ENCODE measurements at regions not wholly inside any gene's neighbourhood (a gene's known extent, or its start where the extent isn't known, plus 50 kb on each side); places are given as distances from the start of the nearest gene placed in this dataset.

DNA sequence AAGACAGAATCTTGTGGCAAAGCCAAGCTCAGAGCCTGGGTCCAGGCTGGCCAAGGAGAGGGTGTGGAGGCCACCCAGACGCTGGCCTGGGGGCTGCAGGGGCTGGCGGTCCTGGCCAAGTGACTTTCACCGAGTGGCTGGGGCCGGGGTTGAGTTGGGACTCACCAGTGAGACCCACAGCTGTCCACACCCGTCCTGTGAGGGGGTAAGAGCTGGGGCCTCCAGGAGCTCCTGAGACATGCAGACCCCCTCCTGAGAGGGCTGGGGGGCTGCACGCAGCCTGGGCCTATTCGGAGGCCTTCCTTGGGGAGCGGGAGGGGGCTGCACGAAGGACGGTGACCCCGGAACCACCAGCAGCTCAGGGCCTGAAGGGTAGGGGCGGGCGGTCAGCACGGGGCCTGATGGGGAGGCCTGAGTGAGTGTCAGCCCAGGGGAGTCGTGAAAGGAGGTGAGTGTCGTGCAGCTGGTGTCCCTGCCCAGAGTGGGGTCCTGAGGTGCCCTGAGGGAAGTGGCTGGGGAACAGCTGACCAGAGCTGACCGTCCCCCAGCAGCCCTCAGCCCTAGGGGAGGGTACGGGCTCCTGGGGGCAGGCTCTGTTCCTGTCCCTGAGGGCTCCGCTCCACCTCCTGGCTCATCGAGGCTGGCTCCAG lies 100.9 kb downstream of the FOXL3 start:
- intact Hi-C loops (cut with DNase I; ENCODE audit: low total_unique reads) = no loop called here
- H3K27ac ChIP-seq = no peak overlapping the region
- TF ChIP-seq POLR2A (IDR thresholded peaks at IDR 0.05) = no peak
- TF ChIP-seq POLR2AphosphoS5 (IDR thresholded peaks at IDR 0.05) = no peak
- TF ChIP-seq, protein P1, sequence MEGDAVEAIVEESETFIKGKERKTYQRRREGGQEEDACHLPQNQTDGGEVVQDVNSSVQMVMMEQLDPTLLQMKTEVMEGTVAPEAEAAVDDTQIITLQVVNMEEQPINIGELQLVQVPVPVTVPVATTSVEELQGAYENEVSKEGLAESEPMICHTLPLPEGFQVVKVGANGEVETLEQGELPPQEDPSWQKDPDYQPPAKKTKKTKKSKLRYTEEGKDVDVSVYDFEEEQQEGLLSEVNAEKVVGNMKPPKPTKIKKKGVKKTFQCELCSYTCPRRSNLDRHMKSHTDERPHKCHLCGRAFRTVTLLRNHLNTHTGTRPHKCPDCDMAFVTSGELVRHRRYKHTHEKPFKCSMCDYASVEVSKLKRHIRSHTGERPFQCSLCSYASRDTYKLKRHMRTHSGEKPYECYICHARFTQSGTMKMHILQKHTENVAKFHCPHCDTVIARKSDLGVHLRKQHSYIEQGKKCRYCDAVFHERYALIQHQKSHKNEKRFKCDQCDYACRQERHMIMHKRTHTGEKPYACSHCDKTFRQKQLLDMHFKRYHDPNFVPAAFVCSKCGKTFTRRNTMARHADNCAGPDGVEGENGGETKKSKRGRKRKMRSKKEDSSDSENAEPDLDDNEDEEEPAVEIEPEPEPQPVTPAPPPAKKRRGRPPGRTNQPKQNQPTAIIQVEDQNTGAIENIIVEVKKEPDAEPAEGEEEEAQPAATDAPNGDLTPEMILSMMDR (IDR thresholded peaks at IDR 0.05 in 8 of 11, conservative IDR thresholded peaks at IDR 0.05 in 3 of 11) = no peak
- peaks cover 0 to 16% (median 7%) of the 10 kb centered on the region in 6 donors for H3K4me1 ChIP-seq
- no peaks in the 10 kb centered on the region for H3K36me3 ChIP-seq
- WGBS, 5 donors = 86 to 95% (median 92%) methylated on average over 10 to 20 of the region's 20 CpGs
- peaks cover 0 to 42% (median 28%) of the 10 kb centered on the region in 8 donors for H3K9me3 ChIP-seq
- peak; percentile 59 for DNase-seq
- H3K4me3 ChIP-seq = no peak overlapping the region
- no peaks in the 10 kb centered on the region for H3K27me3 ChIP-seq (replicated peaks in 1 of 7)

DNA sequence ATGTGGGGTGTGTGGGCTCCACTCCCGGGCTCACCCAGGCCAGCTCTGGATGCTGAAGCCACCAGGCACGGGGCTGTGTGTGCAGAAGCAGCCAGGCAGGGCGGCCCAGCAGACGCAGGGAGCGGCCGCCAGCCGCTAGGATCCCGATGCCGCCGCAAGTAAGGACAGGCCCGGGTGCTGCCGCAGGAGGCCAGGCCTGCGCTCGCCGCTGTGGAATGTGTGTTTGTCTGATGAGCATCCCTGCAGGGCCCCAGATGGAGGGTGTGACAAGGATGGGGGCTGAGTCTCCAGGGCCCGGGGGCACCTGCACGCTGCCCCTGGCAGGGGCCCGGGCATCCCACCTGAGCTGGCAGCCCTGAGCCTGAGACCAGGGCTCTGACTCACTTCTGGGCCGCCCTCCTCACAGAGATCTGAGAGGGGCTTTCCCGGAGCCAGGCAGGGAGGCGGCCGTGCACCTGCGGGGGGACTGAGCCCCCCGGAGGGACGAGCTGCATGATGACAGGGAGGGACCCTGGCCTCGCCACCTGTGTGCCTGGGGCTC lies 101.5 kb downstream of the FOXL3 start:
- TF ChIP-seq POLR2A (IDR thresholded peaks at IDR 0.05) = no peak
- H3K4me3 ChIP-seq = no peak overlapping the region
- WGBS, 5 donors = 88 to 97% (median 94%) methylated on average over 20 to 26 of the region's 26 CpGs; no CpG with 5 or more reads in 1 of the 5 donors
- peaks cover 0 to 48% (median 34%) of the 10 kb centered on the region in 8 donors for H3K9me3 ChIP-seq
- H3K27ac ChIP-seq = no peak overlapping the region
- peaks cover 0 to 16% (median 7%) of the 10 kb centered on the region in 6 donors for H3K4me1 ChIP-seq
- DNase-seq = peak; percentile 68
- H3K36me3 ChIP-seq = no peaks in the 10 kb centered on the region
- no peaks in the 10 kb centered on the region for H3K27me3 ChIP-seq (replicated peaks in 1 of 7)
- intact Hi-C loops (cut with DNase I; ENCODE audit: low total_unique reads) = no loop called here

DNA sequence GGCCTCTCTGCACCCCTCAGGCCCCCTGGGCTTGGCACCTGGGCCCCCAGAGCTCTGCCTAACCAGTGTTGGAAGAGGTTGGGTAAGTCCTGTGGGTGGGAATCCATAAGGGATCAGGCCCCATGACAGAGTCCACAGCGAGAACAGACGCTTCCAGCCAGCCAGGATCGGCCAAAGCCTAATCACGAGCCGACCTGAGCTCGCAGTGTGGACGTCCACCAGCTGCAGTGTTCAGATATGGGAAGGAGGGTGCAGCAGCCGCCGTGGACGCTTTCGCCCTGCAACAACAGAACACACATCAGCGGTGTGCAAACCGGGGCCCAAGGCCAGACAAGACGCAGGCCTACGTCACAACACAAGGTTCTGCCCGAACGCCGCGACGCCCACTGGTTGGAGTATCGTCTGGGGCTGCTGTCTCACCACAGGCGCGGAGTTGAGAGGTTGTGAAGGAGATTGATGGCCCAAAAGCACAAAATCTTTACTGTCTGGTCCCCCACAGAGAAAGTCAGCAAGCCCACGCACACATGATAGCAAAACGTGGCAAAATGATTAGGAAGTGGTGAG lies 102.1 kb downstream of the FOXL3 start:
- no peak overlapping the region for H3K27ac ChIP-seq
- WGBS, 5 donors = 93 to 98% (median 94%) methylated on average over 25 of the region's 25 CpGs
- H3K4me1 ChIP-seq = peaks cover 0 to 16% (median 7%) of the 10 kb centered on the region in 6 donors
- no peak for TF ChIP-seq POLR2AphosphoS5 (IDR thresholded peaks at IDR 0.05)
- no peak for TF ChIP-seq POLR2A (IDR thresholded peaks at IDR 0.05)
- TF ChIP-seq, protein P1 (IDR thresholded peaks at IDR 0.05 in 8 of 11, conservative IDR thresholded peaks at IDR 0.05 in 3 of 11) = no peak
- intact Hi-C loops (cut with DNase I; ENCODE audit: low total_unique reads) = no loop called here
- H3K27me3 ChIP-seq (replicated peaks in 1 of 7) = no peaks in the 10 kb centered on the region
- H3K9me3 ChIP-seq = peaks cover 0 to 54% (median 40%) of the 10 kb centered on the region in 8 donors
- no peaks in the 10 kb centered on the region for H3K36me3 ChIP-seq
- H3K4me3 ChIP-seq = no peak overlapping the region
- peak; percentile 71 for DNase-seq

DNA sequence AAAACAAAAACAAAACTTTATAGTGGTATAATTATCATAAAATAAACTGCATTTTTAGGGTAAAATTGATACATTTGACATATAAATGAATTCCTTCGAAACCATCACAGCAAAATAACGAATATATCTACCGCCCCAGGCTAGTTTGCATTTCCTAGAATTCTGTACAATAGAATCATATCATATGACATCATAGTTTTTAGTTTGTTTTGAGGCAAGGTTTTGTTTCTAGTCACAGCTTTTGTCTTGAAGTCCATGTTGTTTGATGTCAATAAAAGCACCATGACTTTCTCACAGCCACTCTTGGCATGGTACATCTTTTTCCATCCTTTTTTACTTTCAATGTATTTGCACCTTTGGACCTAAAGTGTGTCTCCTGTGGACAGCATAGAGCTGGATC lies 102.9 kb downstream of the FOXL3 start:
- no peak for DNase-seq
- 87 to 93% (median 89%) methylated on average over 3 of the region's 3 CpGs for WGBS, 5 donors
- H3K4me1 ChIP-seq = peaks cover 0 to 11% (median 7%) of the 10 kb centered on the region in 6 donors
- H3K36me3 ChIP-seq = no peaks in the 10 kb centered on the region
- intact Hi-C loops (cut with DNase I; ENCODE audit: low total_unique reads) = no loop called here
- no peaks in the 10 kb centered on the region for H3K27me3 ChIP-seq (replicated peaks in 1 of 7)
- H3K9me3 ChIP-seq = peaks cover 0 to 61% (median 47%) of the 10 kb centered on the region in 8 donors
- no peak overlapping the region for H3K4me3 ChIP-seq
- TF ChIP-seq, protein P1 (IDR thresholded peaks at IDR 0.05 in 8 of 11, conservative IDR thresholded peaks at IDR 0.05 in 3 of 11) = no peak
- no peak for TF ChIP-seq POLR2A (IDR thresholded peaks at IDR 0.05)
- no peak for TF ChIP-seq POLR2AphosphoS5 (IDR thresholded peaks at IDR 0.05)
- H3K27ac ChIP-seq = no peak overlapping the region
